Activated CD4-positive, CD25-positive, alpha-beta regulatory T cell treated with anti-CD3 and anti-CD28 coated beads, Interleukin-2, amount 50 U/mL, for 72 hours (primary cell): ENCODE measurements at regions not wholly inside any gene's neighbourhood (a gene's known extent, or its start where the extent isn't known, plus 50 kb on each side); places are given as distances from the start of the nearest gene placed in this dataset.
"Not testable (repeated sequence)": the region's sequence is repeated elsewhere in the genome, so short reads cannot be mapped to it uniquely, and the experiment has no call there.

Experiments used
- DNase-seq: peaks from one replicate; pipeline ENCODE4 v3.0.0; 2021

GRCh38 chr15:70523192-70523591, 240.2 kb downstream of the UACA start:
- DNase-seq = no peak

- DNase-seq = no peak
These were observed 240.9 kb downstream of the UACA start for GRCh38 chr15:70522323-70522966.

- DNase-seq = no peak
These were observed 241.6 kb downstream of the UACA start for GRCh38 chr15:70521576-70522322.

- DNase-seq = no peak
These were observed 243.7 kb downstream of the UACA start for GRCh38 chr15:70519616-70520015.

GRCh38 chr15:70519004-70519365, 244.4 kb downstream of the UACA start:
- peak; percentile 28 for DNase-seq

- no peak for DNase-seq
These were observed 245.0 kb downstream of the UACA start for GRCh38 chr15:70518201-70519003.

- no peak for DNase-seq
These were observed 246.2 kb downstream of the UACA start for GRCh38 chr15:70517194-70517590.

GRCh38 chr15:70516408-70517193, 246.8 kb downstream of the UACA start:
- no peak for DNase-seq

- DNase-seq = no peak
These were observed 249.1 kb downstream of the UACA start for GRCh38 chr15:70514251-70514650.

- no peak for DNase-seq
These were observed 249.5 kb downstream of the UACA start for GRCh38 chr15:70513819-70514218.

- peak; percentile 52 for DNase-seq
These were observed 250.5 kb downstream of the UACA start for GRCh38 chr15:70512772-70513362.

- DNase-seq = not testable (repeated sequence)
These were observed 251.3 kb downstream of the UACA start for GRCh38 chr15:70511972-70512587.

GRCh38 chr15:70510433-70510832, 252.9 kb downstream of the UACA start:
- DNase-seq = no peak

- DNase-seq = no peak
These were observed 253.6 kb downstream of the UACA start for GRCh38 chr15:70509731-70510143.

- DNase-seq = no peak
These were observed 254.1 kb downstream of the UACA start for GRCh38 chr15:70509282-70509662.

- no peak for DNase-seq
These were observed 254.6 kb downstream of the UACA start for GRCh38 chr15:70508561-70509281.

GRCh38 chr15:70507772-70508371, 255.5 kb downstream of the UACA start:
- no peak for DNase-seq

- no peak for DNase-seq
These were observed 257.1 kb downstream of the UACA start for GRCh38 chr15:70505936-70506912.

GRCh38 chr15:70505411-70505919, 257.9 kb downstream of the UACA start:
- no peak for DNase-seq

GRCh38 chr15:70504988-70505387, 258.4 kb downstream of the UACA start:
- no peak for DNase-seq
